ENCODE measurements at regions not wholly inside any gene's neighbourhood (a gene's known extent, or its start where the extent isn't known, plus 50 kb on each side); places are given as distances from the start of the nearest gene placed in this dataset.

GRCh38 chr12:58450868-58451482, 469.3 kb downstream of the LRIG3 start:
- POLR2A ChIA-PET, result no interaction called here
- H3K4me1 Mint-ChIP-seq, result no peaks in the 10 kb centered on the region

GRCh38 chr12:58452546-58452945, 467.8 kb downstream of the LRIG3 start:
- Mint-ChIP-seq H3K36me3 (no peaks in the 10 kb centered on the region), H3K4me1 (no peaks in the 10 kb centered on the region), H3K4me3 (no peak overlapping the region), H3K9me3 (peaks cover 0 to 2% (median 0%) of the 10 kb centered on the region in 9 donors), H3K27me3 (peaks cover 4 to 15% (median 10%) of the 10 kb centered on the region in 5 donors), H3K27ac (no peak overlapping the region)
- POLR2A ChIA-PET, result no interaction called here
- DNase-seq (no peak), ATAC-seq (no peak)

More at GRCh38 chr12:58450868-58451482, 469.3 kb downstream of the LRIG3 start:
- Mint-ChIP-seq H3K36me3 (no peaks in the 10 kb centered on the region), H3K9me3 (peaks cover 0 to 4% (median 0%) of the 10 kb centered on the region in 9 donors), H3K27me3 (peaks cover 4 to 15% (median 10%) of the 10 kb centered on the region in 5 donors), H3K27ac (no peak overlapping the region), H3K4me3 (no peak overlapping the region)
- ATAC-seq, result no peak
- DNase-seq, result no peak

- peaks cover 3 to 14% (median 10%) of the 10 kb centered on the region in 5 donors for H3K27me3 Mint-ChIP-seq
- no peak overlapping the region for H3K27ac Mint-ChIP-seq
- H3K36me3 Mint-ChIP-seq, result no peaks in the 10 kb centered on the region
- H3K9me3 Mint-ChIP-seq, result peaks cover 0 to 3% (median 0%) of the 10 kb centered on the region in 9 donors
- no peaks in the 10 kb centered on the region for H3K4me1 Mint-ChIP-seq
- ATAC-seq, result no peak
- DNase-seq, result no peak
- POLR2A ChIA-PET, result no interaction called here
- no peak overlapping the region for H3K4me3 Mint-ChIP-seq
Observed at GRCh38 chr12:58453306-58453705, 467.0 kb downstream of the LRIG3 start.

GRCh38 chr12:58455136-58455535, 465.2 kb downstream of the LRIG3 start:
- Mint-ChIP-seq H3K9me3 (peaks cover 0 to 3% (median 0%) of the 10 kb centered on the region in 9 donors), H3K36me3 (no peaks in the 10 kb centered on the region), H3K27me3 (peaks cover 4 to 15% (median 11%) of the 10 kb centered on the region in 5 donors), H3K4me3 (no peak overlapping the region), H3K4me1 (no peaks in the 10 kb centered on the region), H3K27ac (no peak overlapping the region)
- POLR2A ChIA-PET, result no interaction called here
- DNase-seq (no peak), ATAC-seq (no peak)

- ATAC-seq, result no peak
- peaks cover 0 to 3% (median 0%) of the 10 kb centered on the region in 9 donors for H3K9me3 Mint-ChIP-seq
- H3K36me3 Mint-ChIP-seq, result no peaks in the 10 kb centered on the region
- DNase-seq, result no peak
- no peaks in the 10 kb centered on the region for H3K4me1 Mint-ChIP-seq
- POLR2A ChIA-PET, result no interaction called here
- H3K27me3 Mint-ChIP-seq, result peaks cover 4 to 23% (median 9%) of the 10 kb centered on the region in 5 donors
- H3K27ac Mint-ChIP-seq, result no peak overlapping the region
- H3K4me3 Mint-ChIP-seq, result no peak overlapping the region
Observed at GRCh38 chr12:58458102-58458501, 462.2 kb downstream of the LRIG3 start.

GRCh38 chr12:58459191-58459590, 461.1 kb downstream of the LRIG3 start:
- no peak for ATAC-seq

GRCh38 chr12:58463051-58463450, 457.3 kb downstream of the LRIG3 start:
- no peak for ATAC-seq
- no peak for DNase-seq
- peaks cover 2 to 25% (median 11%) of the 10 kb centered on the region in 9 donors for H3K9me3 Mint-ChIP-seq
- H3K4me3 Mint-ChIP-seq, result no peak overlapping the region
- H3K27ac Mint-ChIP-seq, result no peak overlapping the region
- peaks cover 0 to 3% (median 0%) of the 10 kb centered on the region in 3 donors for H3K36me3 Mint-ChIP-seq
- H3K27me3 Mint-ChIP-seq, result peaks cover 3 to 26% (median 4%) of the 10 kb centered on the region in 5 donors
- no peaks in the 10 kb centered on the region for H3K4me1 Mint-ChIP-seq
- POLR2A ChIA-PET, result no interaction called here

More at GRCh38 chr12:58459191-58459590, 461.1 kb downstream of the LRIG3 start:
- Mint-ChIP-seq H3K9me3 (peaks cover 0 to 3% (median 0%) of the 10 kb centered on the region in 9 donors), H3K4me1 (no peaks in the 10 kb centered on the region), H3K27ac (no peak overlapping the region), H3K36me3 (no peaks in the 10 kb centered on the region), H3K4me3 (no peak overlapping the region), H3K27me3 (peaks cover 3 to 17% (median 4%) of the 10 kb centered on the region in 5 donors)
- no peak for DNase-seq
- POLR2A ChIA-PET, result no interaction called here

GRCh38 chr12:58465418-58465817, 454.9 kb downstream of the LRIG3 start:
- peaks cover 0 to 6% (median 0%) of the 10 kb centered on the region in 3 donors for H3K36me3 Mint-ChIP-seq
- peaks cover 8 to 29% (median 15%) of the 10 kb centered on the region in 9 donors for H3K9me3 Mint-ChIP-seq
- H3K27me3 Mint-ChIP-seq, result peaks cover 0 to 18% (median 4%) of the 10 kb centered on the region in 5 donors
- ATAC-seq (no peak), DNase-seq (no peak)
- H3K4me1 Mint-ChIP-seq, result no peaks in the 10 kb centered on the region
- H3K27ac Mint-ChIP-seq, result no peak overlapping the region
- no peak overlapping the region for H3K4me3 Mint-ChIP-seq
- POLR2A ChIA-PET, result no interaction called here

GRCh38 chr12:58470266-58471010, 449.9 kb downstream of the LRIG3 start:
- H3K27me3 Mint-ChIP-seq, result peaks cover 0 to 2% (median 0%) of the 10 kb centered on the region in 5 donors
- no peak overlapping the region for H3K4me3 Mint-ChIP-seq
- ATAC-seq, result no peak
- no peak for DNase-seq
- peaks cover 8 to 32% (median 18%) of the 10 kb centered on the region in 9 donors for H3K9me3 Mint-ChIP-seq
- no peak overlapping the region for H3K27ac Mint-ChIP-seq
- no peaks in the 10 kb centered on the region for H3K4me1 Mint-ChIP-seq
- H3K36me3 Mint-ChIP-seq, result peaks cover 0 to 6% (median 0%) of the 10 kb centered on the region in 3 donors
- POLR2A ChIA-PET, result no interaction called here

- no peak overlapping the region for H3K4me3 Mint-ChIP-seq
- POLR2A ChIA-PET, result no interaction called here
- H3K9me3 Mint-ChIP-seq, result peaks cover 0 to 6% (median 1%) of the 10 kb centered on the region in 9 donors
- H3K4me1 Mint-ChIP-seq, result no peaks in the 10 kb centered on the region
- no peak for ATAC-seq
- no peak for DNase-seq
- no peaks in the 10 kb centered on the region for H3K36me3 Mint-ChIP-seq
- H3K27ac Mint-ChIP-seq, result no peak overlapping the region
- H3K27me3 Mint-ChIP-seq, result peaks cover 0 to 8% (median 2%) of the 10 kb centered on the region in 5 donors
Observed at GRCh38 chr12:58479401-58479800, 440.9 kb downstream of the LRIG3 start.

GRCh38 chr12:58481811-58482210, 438.5 kb downstream of the LRIG3 start:
- POLR2A ChIA-PET, result no interaction called here
- ATAC-seq (no peak), DNase-seq (no peak)
- H3K27ac Mint-ChIP-seq, result no peak overlapping the region
- peaks cover 0 to 8% (median 2%) of the 10 kb centered on the region in 5 donors for H3K27me3 Mint-ChIP-seq
- peaks cover 0 to 6% (median 0%) of the 10 kb centered on the region in 9 donors for H3K9me3 Mint-ChIP-seq
- H3K4me3 Mint-ChIP-seq, result no peak overlapping the region
- H3K36me3 Mint-ChIP-seq, result no peaks in the 10 kb centered on the region
- no peaks in the 10 kb centered on the region for H3K4me1 Mint-ChIP-seq

GRCh38 chr12:58487255-58487654, 433.0 kb downstream of the LRIG3 start:
- no peaks in the 10 kb centered on the region for H3K36me3 Mint-ChIP-seq
- no peaks in the 10 kb centered on the region for H3K4me1 Mint-ChIP-seq
- no peaks in the 10 kb centered on the region for H3K27me3 Mint-ChIP-seq
- peaks cover 0 to 1% (median 0%) of the 10 kb centered on the region in 9 donors for H3K9me3 Mint-ChIP-seq
- POLR2A ChIA-PET, result no interaction called here
- DNase-seq (no peak), ATAC-seq (no peak)
- no peak overlapping the region for H3K27ac Mint-ChIP-seq
- H3K4me3 Mint-ChIP-seq, result no peak overlapping the region

GRCh38 chr12:58487678-58488161, 432.6 kb downstream of the LRIG3 start:
- DNase-seq, result no peak
- H3K27me3 Mint-ChIP-seq, result no peaks in the 10 kb centered on the region
- no peaks in the 10 kb centered on the region for H3K4me1 Mint-ChIP-seq
- no peak for ATAC-seq
- peaks cover 0 to 2% (median 0%) of the 10 kb centered on the region in 9 donors for H3K9me3 Mint-ChIP-seq
- H3K27ac Mint-ChIP-seq, result no peak overlapping the region
- no peak overlapping the region for H3K4me3 Mint-ChIP-seq
- POLR2A ChIA-PET, result no interaction called here
- H3K36me3 Mint-ChIP-seq, result no peaks in the 10 kb centered on the region

Measured in naive thymus-derived CD8-positive, alpha-beta T cell (primary cell).